ENCODE measurements at regions not wholly inside any gene's neighbourhood (a gene's known extent, or its start where the extent isn't known, plus 50 kb on each side); places are given as distances from the start of the nearest gene placed in this dataset.

DNA sequence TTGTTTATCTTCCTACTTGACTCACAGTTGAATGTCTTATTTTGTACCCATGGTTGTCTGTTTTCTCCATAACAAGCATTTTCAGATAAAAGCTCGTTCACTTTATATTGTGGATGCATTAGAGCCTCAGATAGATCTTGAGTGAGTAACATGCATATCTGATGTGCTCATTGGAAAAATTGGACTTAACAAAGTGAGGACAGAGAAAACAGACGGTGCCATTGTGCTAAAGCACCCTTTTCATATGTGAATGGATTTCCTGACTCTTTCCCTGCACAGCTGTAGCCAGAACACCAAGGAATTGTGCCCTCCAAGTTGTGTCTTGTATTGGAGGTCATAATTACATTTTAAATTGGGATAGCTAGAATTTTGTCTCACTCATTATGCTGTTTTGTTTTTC, 325.8 kb upstream of the MEF2C start:
- Histone ChIP-seq H4K20me1 (ENCODE audit: insufficient read depth, low read length) (no peaks in the 10 kb centered on the region), H3K36me3 (ENCODE audit: insufficient read depth, low read length) (no peaks in the 10 kb centered on the region), H3K27ac (ENCODE audit: low read depth, low read length) (no peak overlapping the region), H3K9ac (ENCODE audit: low read length) (no peak overlapping the region), H3K4me3 (ENCODE audit: insufficient read depth, low read depth, low read length) (no peak overlapping the region), H3K4me1 (ENCODE audit: insufficient read depth, low read length) (peaks cover 13% of the 10 kb centered on the region), H2AFZ (ENCODE audit: low read depth, low read length) (no peak overlapping the region), H3K27me3 (ENCODE audit: insufficient read depth, low read length) (no peaks in the 10 kb centered on the region), H3K4me2 (ENCODE audit: low read length) (no peak overlapping the region), H3K79me2 (ENCODE audit: insufficient read depth, low read length) (no peaks in the 10 kb centered on the region), H3K9me3 (ENCODE audit: insufficient read depth, low read depth, low read length) (no peaks in the 10 kb centered on the region)
- no peak for TF ChIP-seq EZH2 (IDR thresholded peaks at IDR 0.05; ENCODE audit: insufficient read depth, low read length)
- TF ChIP-seq, protein P1, sequence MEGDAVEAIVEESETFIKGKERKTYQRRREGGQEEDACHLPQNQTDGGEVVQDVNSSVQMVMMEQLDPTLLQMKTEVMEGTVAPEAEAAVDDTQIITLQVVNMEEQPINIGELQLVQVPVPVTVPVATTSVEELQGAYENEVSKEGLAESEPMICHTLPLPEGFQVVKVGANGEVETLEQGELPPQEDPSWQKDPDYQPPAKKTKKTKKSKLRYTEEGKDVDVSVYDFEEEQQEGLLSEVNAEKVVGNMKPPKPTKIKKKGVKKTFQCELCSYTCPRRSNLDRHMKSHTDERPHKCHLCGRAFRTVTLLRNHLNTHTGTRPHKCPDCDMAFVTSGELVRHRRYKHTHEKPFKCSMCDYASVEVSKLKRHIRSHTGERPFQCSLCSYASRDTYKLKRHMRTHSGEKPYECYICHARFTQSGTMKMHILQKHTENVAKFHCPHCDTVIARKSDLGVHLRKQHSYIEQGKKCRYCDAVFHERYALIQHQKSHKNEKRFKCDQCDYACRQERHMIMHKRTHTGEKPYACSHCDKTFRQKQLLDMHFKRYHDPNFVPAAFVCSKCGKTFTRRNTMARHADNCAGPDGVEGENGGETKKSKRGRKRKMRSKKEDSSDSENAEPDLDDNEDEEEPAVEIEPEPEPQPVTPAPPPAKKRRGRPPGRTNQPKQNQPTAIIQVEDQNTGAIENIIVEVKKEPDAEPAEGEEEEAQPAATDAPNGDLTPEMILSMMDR (IDR thresholded peaks at IDR 0.05; ENCODE audit: insufficient read depth, low read depth, low read length) = no peak
- Mint-ChIP-seq H3K36me3 (ENCODE audit: low read depth, unreplicated experiment) (no peaks in the 10 kb centered on the region), H3K27ac (ENCODE audit: unreplicated experiment) (no peak overlapping the region), H3K9me3 (ENCODE audit: unreplicated experiment) (no peaks in the 10 kb centered on the region), H3K27me3 (ENCODE audit: low read depth, unreplicated experiment) (no peaks in the 10 kb centered on the region), H3K4me3 (ENCODE audit: unreplicated experiment) (no peak overlapping the region), H3K4me1 (ENCODE audit: low read depth, unreplicated experiment) (peaks cover 11% of the 10 kb centered on the region)
- no peak for DNase-seq (ENCODE audit: low read depth)
- no peak for FAIRE-seq

DNA sequence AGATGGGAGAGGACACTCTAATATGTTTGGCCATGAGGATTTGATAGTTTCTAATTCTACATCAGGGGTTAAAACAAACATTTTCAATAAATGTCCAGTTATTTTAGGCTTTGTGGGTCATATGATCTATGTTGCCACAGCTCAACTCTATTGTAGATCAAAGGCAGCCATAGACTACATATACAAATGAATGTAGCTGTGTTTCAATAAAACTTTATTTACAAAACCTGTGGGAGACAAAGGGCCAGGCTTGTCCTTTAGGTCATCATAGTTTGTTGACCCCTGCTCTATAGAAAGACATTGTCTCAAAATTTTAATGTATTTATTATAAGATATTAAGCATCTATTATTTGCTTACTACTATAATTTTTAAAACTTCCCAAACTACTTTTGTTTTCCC, 325.4 kb upstream of the MEF2C start:
- H2AFZ ChIP-seq (ENCODE audit: low read depth, low read length) = no peak overlapping the region
- Mint-ChIP-seq H3K9me3 (ENCODE audit: unreplicated experiment) (no peaks in the 10 kb centered on the region), H3K4me1 (ENCODE audit: low read depth, unreplicated experiment) (peaks cover 8% of the 10 kb centered on the region), H3K27me3 (ENCODE audit: low read depth, unreplicated experiment) (no peaks in the 10 kb centered on the region), H3K4me3 (ENCODE audit: unreplicated experiment) (no peak overlapping the region), H3K27ac (ENCODE audit: unreplicated experiment) (no peak overlapping the region), H3K36me3 (ENCODE audit: low read depth, unreplicated experiment) (no peaks in the 10 kb centered on the region)
- H3K79me2 ChIP-seq (ENCODE audit: insufficient read depth, low read length) = no peaks in the 10 kb centered on the region
- no peaks in the 10 kb centered on the region for H4K20me1 ChIP-seq (ENCODE audit: insufficient read depth, low read length)
- no peak overlapping the region for H3K27ac ChIP-seq (ENCODE audit: low read depth, low read length)
- no peaks in the 10 kb centered on the region for H3K36me3 ChIP-seq (ENCODE audit: insufficient read depth, low read length)
- H3K27me3 ChIP-seq (ENCODE audit: insufficient read depth, low read length) = no peaks in the 10 kb centered on the region
- H3K4me3 ChIP-seq (ENCODE audit: insufficient read depth, low read depth, low read length) = no peak overlapping the region
- H3K4me1 ChIP-seq (ENCODE audit: insufficient read depth, low read length) = peaks cover 13% of the 10 kb centered on the region
- H3K9ac ChIP-seq (ENCODE audit: low read length) = no peak overlapping the region
- no peaks in the 10 kb centered on the region for H3K9me3 ChIP-seq (ENCODE audit: insufficient read depth, low read depth, low read length)
- no peak overlapping the region for H3K4me2 ChIP-seq (ENCODE audit: low read length)
- no peak for FAIRE-seq
- no peak for DNase-seq (ENCODE audit: low read depth)
- no peak for TF ChIP-seq EZH2 (IDR thresholded peaks at IDR 0.05; ENCODE audit: insufficient read depth, low read length)
- TF ChIP-seq, protein P1 (IDR thresholded peaks at IDR 0.05; ENCODE audit: insufficient read depth, low read depth, low read length) = no peak

- H3K79me2 ChIP-seq (ENCODE audit: insufficient read depth, low read length) = no peaks in the 10 kb centered on the region
- H3K36me3 Mint-ChIP-seq (ENCODE audit: low read depth, unreplicated experiment) = no peaks in the 10 kb centered on the region
- FAIRE-seq = no peak
These were observed 321.8 kb upstream of the MEF2C start for GRCh38 chr5:89204756-89205155.

More at GRCh38 chr5:89204756-89205155, 321.8 kb upstream of the MEF2C start:
- H3K4me1 ChIP-seq (ENCODE audit: insufficient read depth, low read length) = no peaks in the 10 kb centered on the region
- TF ChIP-seq, protein P1 (IDR thresholded peaks at IDR 0.05; ENCODE audit: insufficient read depth, low read depth, low read length) = no peak
- no peak for TF ChIP-seq EZH2 (IDR thresholded peaks at IDR 0.05; ENCODE audit: insufficient read depth, low read length)
- H3K27ac Mint-ChIP-seq (ENCODE audit: unreplicated experiment) = no peak overlapping the region
- DNase-seq (ENCODE audit: low read depth) = peak; percentile 63
- H3K9ac ChIP-seq (ENCODE audit: low read length) = no peak overlapping the region
- H3K4me3 ChIP-seq (ENCODE audit: insufficient read depth, low read depth, low read length) = no peak overlapping the region
- H3K9me3 ChIP-seq (ENCODE audit: insufficient read depth, low read depth, low read length) = peaks cover 5% of the 10 kb centered on the region
- H4K20me1 ChIP-seq (ENCODE audit: insufficient read depth, low read length) = no peaks in the 10 kb centered on the region
- no peak overlapping the region for H3K4me2 ChIP-seq (ENCODE audit: low read length)
- no peaks in the 10 kb centered on the region for H3K27me3 ChIP-seq (ENCODE audit: insufficient read depth, low read length)
- no peak overlapping the region for H2AFZ ChIP-seq (ENCODE audit: low read depth, low read length)
- peaks cover 5% of the 10 kb centered on the region for H3K9me3 Mint-ChIP-seq (ENCODE audit: unreplicated experiment)
- no peak overlapping the region for H3K4me3 Mint-ChIP-seq (ENCODE audit: unreplicated experiment)
- H3K4me1 Mint-ChIP-seq (ENCODE audit: low read depth, unreplicated experiment) = peaks cover 4% of the 10 kb centered on the region
- no peak overlapping the region for H3K27ac ChIP-seq (ENCODE audit: low read depth, low read length)
- no peaks in the 10 kb centered on the region for H3K36me3 ChIP-seq (ENCODE audit: insufficient read depth, low read length)
- H3K27me3 Mint-ChIP-seq (ENCODE audit: low read depth, unreplicated experiment) = no peaks in the 10 kb centered on the region
